ENCODE measurements at regions not wholly inside any gene's neighbourhood (a gene's known extent, or its start where the extent isn't known, plus 50 kb on each side); places are given as distances from the start of the nearest gene placed in this dataset.

- H3K79me2 ChIP-seq (ENCODE audit: control insufficient read depth, insufficient read depth, low read length), result no peaks in the 10 kb centered on the region
- no peaks in the 10 kb centered on the region for H3K9me1 ChIP-seq (ENCODE audit: control insufficient read depth, extremely low read depth, insufficient read depth, low read length)
- no peak overlapping the region for H3K4me2 ChIP-seq (ENCODE audit: control insufficient read depth, extremely low read depth, insufficient read depth, low read depth, low read length)
- FAIRE-seq (no peak), DNase-seq (ENCODE audit: low read depth, low spot score) (no peak)
- TF ChIP-seq, protein P1, sequence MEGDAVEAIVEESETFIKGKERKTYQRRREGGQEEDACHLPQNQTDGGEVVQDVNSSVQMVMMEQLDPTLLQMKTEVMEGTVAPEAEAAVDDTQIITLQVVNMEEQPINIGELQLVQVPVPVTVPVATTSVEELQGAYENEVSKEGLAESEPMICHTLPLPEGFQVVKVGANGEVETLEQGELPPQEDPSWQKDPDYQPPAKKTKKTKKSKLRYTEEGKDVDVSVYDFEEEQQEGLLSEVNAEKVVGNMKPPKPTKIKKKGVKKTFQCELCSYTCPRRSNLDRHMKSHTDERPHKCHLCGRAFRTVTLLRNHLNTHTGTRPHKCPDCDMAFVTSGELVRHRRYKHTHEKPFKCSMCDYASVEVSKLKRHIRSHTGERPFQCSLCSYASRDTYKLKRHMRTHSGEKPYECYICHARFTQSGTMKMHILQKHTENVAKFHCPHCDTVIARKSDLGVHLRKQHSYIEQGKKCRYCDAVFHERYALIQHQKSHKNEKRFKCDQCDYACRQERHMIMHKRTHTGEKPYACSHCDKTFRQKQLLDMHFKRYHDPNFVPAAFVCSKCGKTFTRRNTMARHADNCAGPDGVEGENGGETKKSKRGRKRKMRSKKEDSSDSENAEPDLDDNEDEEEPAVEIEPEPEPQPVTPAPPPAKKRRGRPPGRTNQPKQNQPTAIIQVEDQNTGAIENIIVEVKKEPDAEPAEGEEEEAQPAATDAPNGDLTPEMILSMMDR (optimal IDR thresholded peaks at IDR 0.05 in 1 of 3, IDR thresholded peaks at IDR 0.05 in 1 of 3, conservative IDR thresholded peaks at IDR 0.05 in 1 of 3; ENCODE audit: extremely low read depth in 1 of 3, insufficient read depth in 2 of 3, low read length in 3 of 3), result no peak
- no peak for TF ChIP-seq EZH2 (IDR thresholded peaks at IDR 0.05; ENCODE audit: low read length)
- dilution Hi-C loops (cut with MboI; ENCODE audit: extremely low pct_ligation_motif_present, low sequenced_read_pairs), result no loop called here
- no peaks in the 10 kb centered on the region for H3K9me3 ChIP-seq (ENCODE audit: control insufficient read depth, low read depth, low read length)
- H3K27me3 ChIP-seq (ENCODE audit: control insufficient read depth, extremely low read depth, insufficient read depth, low read length), result no peaks in the 10 kb centered on the region
- H4K20me1 ChIP-seq (ENCODE audit: control insufficient read depth, extremely low read depth, insufficient read depth, low read length), result no peaks in the 10 kb centered on the region
- H3K4me1 ChIP-seq (ENCODE audit: control insufficient read depth, extremely low read depth, insufficient read depth, low read length), result no peaks in the 10 kb centered on the region
- H3K27ac ChIP-seq (ENCODE audit: control insufficient read depth, insufficient read depth, low read length), result no peak overlapping the region
- H3K9ac ChIP-seq (ENCODE audit: control insufficient read depth, extremely low read depth, insufficient read depth, low read length), result no peak overlapping the region
- no peak overlapping the region for H2AFZ ChIP-seq (ENCODE audit: control insufficient read depth, low read length)
- no peaks in the 10 kb centered on the region for H3K36me3 ChIP-seq (ENCODE audit: control insufficient read depth in 2 of 2, extremely low read depth in 1 of 2, insufficient read depth in 2 of 2, low read length in 2 of 2)
- no peak overlapping the region for H3K4me3 ChIP-seq (ENCODE audit: control insufficient read depth in 2 of 3, extremely low read depth in 1 of 3, insufficient read depth in 2 of 3, low read depth in 1 of 3, low read length in 3 of 3)
Measured at GRCh38 chr2:103355287-103355686, 593.5 kb downstream of the TMEM182 start.

- no peaks in the 10 kb centered on the region for H3K9me3 ChIP-seq (ENCODE audit: control insufficient read depth, low read depth, low read length)
- H3K9ac ChIP-seq (ENCODE audit: control insufficient read depth, extremely low read depth, insufficient read depth, low read length), result no peak overlapping the region
- H3K9me1 ChIP-seq (ENCODE audit: control insufficient read depth, extremely low read depth, insufficient read depth, low read length), result no peaks in the 10 kb centered on the region
- no peak overlapping the region for H3K27ac ChIP-seq (ENCODE audit: control insufficient read depth, insufficient read depth, low read length)
- no peak overlapping the region for H2AFZ ChIP-seq (ENCODE audit: control insufficient read depth, low read length)
- H4K20me1 ChIP-seq (ENCODE audit: control insufficient read depth, extremely low read depth, insufficient read depth, low read length), result no peaks in the 10 kb centered on the region
- no peaks in the 10 kb centered on the region for H3K4me1 ChIP-seq (ENCODE audit: control insufficient read depth, extremely low read depth, insufficient read depth, low read length)
- no peak overlapping the region for H3K4me3 ChIP-seq (ENCODE audit: control insufficient read depth in 2 of 3, extremely low read depth in 1 of 3, insufficient read depth in 2 of 3, low read depth in 1 of 3, low read length in 3 of 3)
- H3K27me3 ChIP-seq (ENCODE audit: control insufficient read depth, extremely low read depth, insufficient read depth, low read length), result no peaks in the 10 kb centered on the region
- dilution Hi-C loops (cut with MboI; ENCODE audit: extremely low pct_ligation_motif_present, low sequenced_read_pairs), result no loop called here
- no peak for DNase-seq (ENCODE audit: low read depth, low spot score)
- no peaks in the 10 kb centered on the region for H3K79me2 ChIP-seq (ENCODE audit: control insufficient read depth, insufficient read depth, low read length)
- H3K4me2 ChIP-seq (ENCODE audit: control insufficient read depth, extremely low read depth, insufficient read depth, low read depth, low read length), result no peak overlapping the region
- FAIRE-seq, result no peak
- no peaks in the 10 kb centered on the region for H3K36me3 ChIP-seq (ENCODE audit: control insufficient read depth in 2 of 2, extremely low read depth in 1 of 2, insufficient read depth in 2 of 2, low read length in 2 of 2)
- TF ChIP-seq, protein P1 (optimal IDR thresholded peaks at IDR 0.05 in 1 of 3, IDR thresholded peaks at IDR 0.05 in 1 of 3, conservative IDR thresholded peaks at IDR 0.05 in 1 of 3; ENCODE audit: extremely low read depth in 1 of 3, insufficient read depth in 2 of 3, low read length in 3 of 3), result no peak
Measured at GRCh38 chr2:103361712-103362111, 599.9 kb downstream of the TMEM182 start.
